ENCODE measurements at regions not wholly inside any gene's neighbourhood (a gene's known extent, or its start where the extent isn't known, plus 50 kb on each side); places are given as distances from the start of the nearest gene placed in this dataset.

GRCh38 chr5:122220511-122220910 is 91.2 kb downstream of the ZNF474 start:
- TF ChIP-seq CTCF (IDR thresholded peaks at IDR 0.05 in 2 of 3, conservative IDR thresholded peaks at IDR 0.05 in 1 of 3; ENCODE audit: borderline replicate concordance in 1 of 3, insufficient read depth in 1 of 3, low read depth in 2 of 3, low read length in 2 of 3) (no peak), POLR2AphosphoS5 (IDR thresholded peaks at IDR 0.05; ENCODE audit: low read depth, low read length) (no peak), JUND (IDR thresholded peaks at IDR 0.05) (no peak), SIN3A (IDR thresholded peaks at IDR 0.05; ENCODE audit: low read depth) (no peak), ZNF274 (IDR thresholded peaks at IDR 0.05; ENCODE audit: low read depth, low read length) (no peak), EZH2phosphoT487 (IDR thresholded peaks at IDR 0.05; ENCODE audit: borderline replicate concordance) (no peak), ATF3 (IDR thresholded peaks at IDR 0.05) (no peak), EZH2 (IDR thresholded peaks at IDR 0.05) (no peak)

Data from HCT116 (cell line).